ENCODE measurements at regions not wholly inside any gene's neighbourhood (a gene's known extent, or its start where the extent isn't known, plus 50 kb on each side); places are given as distances from the start of the nearest gene placed in this dataset.

- TF ChIP-seq PBX3 (IDR thresholded peaks at IDR 0.05): no peak
- no peak for TF ChIP-seq YY1 (IDR thresholded peaks at IDR 0.05; ENCODE audit: low read depth)
- TF ChIP-seq RXRA (IDR thresholded peaks at IDR 0.05; ENCODE audit: borderline replicate concordance, low read depth): no peak
- TF ChIP-seq GATA2 (CRISPR knock-in tag; IDR thresholded peaks at IDR 0.05): no peak
- TF ChIP-seq SIN3A (IDR thresholded peaks at IDR 0.05; ENCODE audit: borderline replicate concordance, low read depth, low read length): no peak
- TF ChIP-seq USF1 (IDR thresholded peaks at IDR 0.05; ENCODE audit: borderline replicate concordance, low read depth): no peak
- no peak for TF ChIP-seq USF2 (IDR thresholded peaks at IDR 0.05; ENCODE audit: borderline replicate concordance, low read depth, low read length)
- no peak for TF ChIP-seq RCOR1 (IDR thresholded peaks at IDR 0.05; ENCODE audit: low read length)
- no peak for TF ChIP-seq RFX5 (IDR thresholded peaks at IDR 0.05; ENCODE audit: low read length)
- TF ChIP-seq SMC3 (IDR thresholded peaks at IDR 0.05; ENCODE audit: low read depth, low read length): no peak
These were observed 147.2 kb upstream of the ADO start (continued) for GRCh38 chr10:62657244-62657835.

GRCh38 chr10:62658516-62658915 is 146.0 kb upstream of the ADO start:
- Histone ChIP-seq H3K36me3 (replicated peaks in 1 of 2; ENCODE audit: control insufficient read depth in 1 of 2, insufficient read depth in 2 of 2, low read length in 1 of 2) (no peaks in the 10 kb centered on the region), H2AFZ (ENCODE audit: low read depth) (no peak overlapping the region), H3K4me2 (no peak overlapping the region), H3K4me1 (ENCODE audit: control insufficient read depth in 1 of 2, insufficient read depth in 2 of 2, low read depth in 1 of 2, low read length in 1 of 2) (no peaks in the 10 kb centered on the region), H3K27me3 (ENCODE audit: insufficient read depth) (no peaks in the 10 kb centered on the region), H3K79me2 (ENCODE audit: insufficient read depth) (no peaks in the 10 kb centered on the region), H3K4me3 (ENCODE audit: low read depth in 2 of 2, low read length in 1 of 2) (no peak overlapping the region), H3F3A (replicated peaks; ENCODE audit: insufficient read depth) (no peaks in the 10 kb centered on the region), H3K27ac (ENCODE audit: low read depth in 2 of 2, low read length in 1 of 2) (no peak overlapping the region), H3K9ac (no peak overlapping the region), H3K9me3 (no peaks in the 10 kb centered on the region), H3K9me2 (no peaks in the 10 kb centered on the region), H4K20me1 (ENCODE audit: insufficient read depth) (no peaks in the 10 kb centered on the region)
- TF ChIP-seq USF2 (IDR thresholded peaks at IDR 0.05; ENCODE audit: borderline replicate concordance, low read depth, low read length) (no peak), YY1 (IDR thresholded peaks at IDR 0.05; ENCODE audit: low read depth) (no peak), REST (IDR thresholded peaks at IDR 0.05; ENCODE audit: low read depth, low read length) (no peak), SIN3A (IDR thresholded peaks at IDR 0.05; ENCODE audit: borderline replicate concordance, low read depth, low read length) (no peak)
- DNase-seq: no peak
- POLR2A ChIA-PET: no interaction called here
- WGBS (ENCODE audit: low lambda C conversion rate): 40% methylated on average over 1 of the region's 8 CpGs
- CTCF ChIA-PET: no interaction called here

Measured in SK-N-SH (cell line).